Subcutaneous abdominal adipose tissue (tissue), 5 donors: ENCODE measurements at regions not wholly inside any gene's neighbourhood (a gene's known extent, or its start where the extent isn't known, plus 50 kb on each side); places are given as distances from the start of the nearest gene placed in this dataset.
"Not testable (repeated sequence)": the region's sequence is repeated elsewhere in the genome, so short reads cannot be mapped to it uniquely, and the experiment has no call there.

ENCODE experiments used
- H3K27ac ChIP-seq: one replicate; pipeline ENCODE4 v1.7.0; 2013; ENCODE audit warnings: low read depth, mild to moderate bottlenecking, inconsistent platforms, low read length, moderate library complexity
- H3K27me3 ChIP-seq, 5 donors: one replicate each; pipeline ENCODE4 v1.7.0; 2013; ENCODE audit warnings: low read length in 5 of 5, inconsistent platforms in 1 of 5; ENCODE audit not compliant: control insufficient read depth in 5 of 5, insufficient read depth in 4 of 5
- H3K36me3 ChIP-seq, 5 donors: one replicate each; pipeline ENCODE4 v1.7.0; 2013; ENCODE audit warnings: low read length in 5 of 5; ENCODE audit not compliant: control insufficient read depth in 5 of 5, insufficient read depth in 5 of 5
- H3K4me1 ChIP-seq, 5 donors: one replicate each; pipeline ENCODE4 v1.7.0; 2013; ENCODE audit warnings: low read length in 5 of 5, mild to moderate bottlenecking in 3 of 5, moderate library complexity in 1 of 5; ENCODE audit not compliant: control insufficient read depth in 5 of 5, insufficient read depth in 5 of 5
- H3K4me3 ChIP-seq, 5 donors: one replicate each; pipeline ENCODE4 v1.7.0; 2013; ENCODE audit warnings: low read length in 5 of 5, low read depth in 1 of 5
- H3K9ac ChIP-seq, 5 donors: one replicate each; pipeline ENCODE4 v1.7.0; 2013; ENCODE audit warnings: low read length in 5 of 5, mild to moderate bottlenecking in 4 of 5, moderate library complexity in 3 of 5
- H3K9me3 ChIP-seq, 5 donors: one replicate each; pipeline ENCODE4 v1.7.0; 2013; ENCODE audit warnings: low read length in 5 of 5; ENCODE audit not compliant: control insufficient read depth in 5 of 5
- donor health status: healthy.
- donor health status: healthy.
- donor health status: healthy.
- donor health status: healthy.
- donor health status: healthy.

GRCh38 chr6:147651-148050, 144.6 kb upstream of the DUSP22 start:
- not testable (repeated sequence) for H3K27me3 ChIP-seq, H3K9ac ChIP-seq, H3K36me3 ChIP-seq, H3K9me3 ChIP-seq, H3K4me1 ChIP-seq, H3K4me3 ChIP-seq, H3K27ac ChIP-seq

GRCh38 chr6:148051-148984, 144.0 kb upstream of the DUSP22 start:
- not testable (repeated sequence) for H3K36me3 ChIP-seq

GRCh38 chr6:150147-150546, 142.1 kb upstream of the DUSP22 start:
- not testable (repeated sequence) for H3K9ac ChIP-seq, H3K4me1 ChIP-seq, H3K27me3 ChIP-seq, H3K27ac ChIP-seq, H3K4me3 ChIP-seq, H3K9me3 ChIP-seq, H3K36me3 ChIP-seq

More at GRCh38 chr6:148051-148984, 144.0 kb upstream of the DUSP22 start:
- not testable (repeated sequence) for H3K9me3 ChIP-seq, H3K27ac ChIP-seq, H3K4me3 ChIP-seq, H3K4me1 ChIP-seq, H3K9ac ChIP-seq, H3K27me3 ChIP-seq

GRCh38 chr6:152436-152835, 139.9 kb upstream of the DUSP22 start:
- H3K4me3 ChIP-seq, H3K36me3 ChIP-seq, H3K27ac ChIP-seq, H3K9ac ChIP-seq, H3K27me3 ChIP-seq, H3K9me3 ChIP-seq: not testable (repeated sequence)
- peaks cover 0 to 17% (median 16%) of the 10 kb centered on the region in 5 donors for H3K4me1 ChIP-seq

GRCh38 chr6:153026-153425, 139.3 kb upstream of the DUSP22 start:
- H3K27me3 ChIP-seq, H3K36me3 ChIP-seq, H3K27ac ChIP-seq, H3K4me3 ChIP-seq, H3K9ac ChIP-seq, H3K9me3 ChIP-seq: not testable (repeated sequence)
- peaks cover 0 to 17% (median 16%) of the 10 kb centered on the region in 5 donors for H3K4me1 ChIP-seq

- not testable (repeated sequence) for H3K4me3 ChIP-seq, H3K27ac ChIP-seq, H3K27me3 ChIP-seq, H3K9ac ChIP-seq, H3K9me3 ChIP-seq, H3K36me3 ChIP-seq
- peaks cover 0 to 17% (median 16%) of the 10 kb centered on the region in 5 donors for H3K4me1 ChIP-seq
These were observed 138.4 kb upstream of the DUSP22 start for GRCh38 chr6:153867-154266.

GRCh38 chr6:154321-155092, 137.8 kb upstream of the DUSP22 start:
- H3K9ac ChIP-seq, H3K27ac ChIP-seq, H3K36me3 ChIP-seq, H3K27me3 ChIP-seq, H3K4me3 ChIP-seq, H3K9me3 ChIP-seq: not testable (repeated sequence)
- H3K4me1 ChIP-seq: peaks cover 0 to 17% (median 16%) of the 10 kb centered on the region in 5 donors

GRCh38 chr6:156010-156409, 136.3 kb upstream of the DUSP22 start:
- Histone ChIP-seq H3K27me3 (no peaks in the 10 kb centered on the region), H3K9me3 (no peaks in the 10 kb centered on the region), H3K27ac (no peak overlapping the region), H3K9ac (no peak overlapping the region), H3K4me1 (peaks cover 0 to 17% (median 16%) of the 10 kb centered on the region in 5 donors), H3K36me3 (no peaks in the 10 kb centered on the region), H3K4me3 (no peak overlapping the region)

GRCh38 chr6:156441-157140, 135.7 kb upstream of the DUSP22 start:
- H3K9me3 ChIP-seq, H3K27ac ChIP-seq, H3K36me3 ChIP-seq, H3K27me3 ChIP-seq, H3K4me3 ChIP-seq, H3K9ac ChIP-seq: not testable (repeated sequence)
- peaks cover 0 to 17% (median 16%) of the 10 kb centered on the region in 5 donors for H3K4me1 ChIP-seq

- not testable (repeated sequence) for H3K9me3 ChIP-seq, H3K27ac ChIP-seq, H3K36me3 ChIP-seq, H3K9ac ChIP-seq, H3K27me3 ChIP-seq, H3K4me3 ChIP-seq
- peaks cover 0 to 17% (median 16%) of the 10 kb centered on the region in 5 donors for H3K4me1 ChIP-seq
These were observed 135.1 kb upstream of the DUSP22 start for GRCh38 chr6:157176-157575.
